Glomerular endothelial cell (primary cell): ENCODE measurements at regions not wholly inside any gene's neighbourhood (a gene's known extent, or its start where the extent isn't known, plus 50 kb on each side); places are given as distances from the start of the nearest gene placed in this dataset.

Experiments used
- DNase-seq: peaks from one replicate; pipeline ENCODE4 v3.0.0-alpha.2; 2011; ENCODE audit warnings: low read depth, low spot score; ENCODE audit errors: extremely low read depth

GRCh38 chr15:25510146-25510545 is 71.3 kb upstream of the UBE3A start:
- no peak for DNase-seq

- no peak for DNase-seq
Observed at GRCh38 chr15:25509703-25510102, 70.9 kb upstream of the UBE3A start.

- DNase-seq: no peak
Observed at GRCh38 chr15:25508369-25509002, 69.7 kb upstream of the UBE3A start.

GRCh38 chr15:25504307-25504706 is 65.5 kb upstream of the UBE3A start:
- DNase-seq: no peak

- DNase-seq: peak; percentile 9
Observed at GRCh38 chr15:25501828-25502446, 63.1 kb upstream of the UBE3A start.

GRCh38 chr15:25498835-25499234 is 60.0 kb upstream of the UBE3A start:
- DNase-seq: no peak

- no peak for DNase-seq
Observed at GRCh38 chr15:25497934-25498333, 59.1 kb upstream of the UBE3A start.

GRCh38 chr15:25493823-25494526 is 55.2 kb upstream of the UBE3A start:
- DNase-seq: no peak

GRCh38 chr15:25492315-25492714 is 53.5 kb upstream of the UBE3A start:
- no peak for DNase-seq
